GM06990 (cell line): ENCODE measurements at regions not wholly inside any gene's neighbourhood (a gene's known extent, or its start where the extent isn't known, plus 50 kb on each side); places are given as distances from the start of the nearest gene placed in this dataset.

Experiments
- DNase-seq: peaks from one replicate; pipeline ENCODE4 v3.0.0-alpha.2; 2011; ENCODE audit not compliant: insufficient read length; ENCODE audit errors: extremely low read depth
- H3K27me3 ChIP-seq: replicated peaks from 2 replicates; pipeline ENCODE4 v1.6.0; 2011; ENCODE audit warnings: low read length; ENCODE audit not compliant: control insufficient read depth, insufficient read depth
- H3K36me3 ChIP-seq: 2 replicates; pipeline ENCODE4 v1.5.1; 2011; ENCODE audit warnings: low read length; ENCODE audit not compliant: control insufficient read depth, insufficient read depth
- H3K4me3 ChIP-seq: replicated peaks from 2 replicates; pipeline ENCODE4 v1.5.1; 2011; ENCODE audit warnings: low read depth, mild to moderate bottlenecking, control low read depth, low read length
- CTCF ChIP-seq: IDR thresholded peaks from 2 replicates; pipeline ENCODE4 v1.5.1; 2011; ENCODE audit warnings: low read length, control low read depth, mild to moderate bottlenecking, inconsistent platforms; ENCODE audit not compliant: insufficient read depth, poor library complexity, severe bottlenecking

DNA sequence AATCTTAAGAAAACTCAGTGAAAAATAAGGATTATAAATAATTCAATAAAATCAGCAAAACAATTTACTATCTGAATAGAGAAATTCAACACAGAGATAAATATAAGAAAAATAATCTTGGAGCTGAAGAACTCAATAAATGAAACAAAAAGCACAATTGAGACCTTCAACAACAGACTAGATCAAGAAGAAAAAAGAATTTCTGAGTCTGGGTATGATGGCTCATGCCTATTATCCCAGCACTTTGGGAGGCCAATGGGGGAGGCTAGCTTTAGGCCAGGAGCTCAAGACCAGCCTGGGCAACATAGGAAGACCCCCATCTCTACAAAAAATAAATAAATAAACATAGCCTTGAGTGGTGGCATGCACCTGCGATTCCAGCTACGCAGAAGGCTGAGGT is 1295.7 kb upstream of the NRXN1 start:
- DNase-seq = no peak
- Histone ChIP-seq H3K4me3 (no peak overlapping the region), H3K27me3 (no peaks in the 10 kb centered on the region), H3K36me3 (no peaks in the 10 kb centered on the region)
- TF ChIP-seq CTCF = no peak

DNA sequence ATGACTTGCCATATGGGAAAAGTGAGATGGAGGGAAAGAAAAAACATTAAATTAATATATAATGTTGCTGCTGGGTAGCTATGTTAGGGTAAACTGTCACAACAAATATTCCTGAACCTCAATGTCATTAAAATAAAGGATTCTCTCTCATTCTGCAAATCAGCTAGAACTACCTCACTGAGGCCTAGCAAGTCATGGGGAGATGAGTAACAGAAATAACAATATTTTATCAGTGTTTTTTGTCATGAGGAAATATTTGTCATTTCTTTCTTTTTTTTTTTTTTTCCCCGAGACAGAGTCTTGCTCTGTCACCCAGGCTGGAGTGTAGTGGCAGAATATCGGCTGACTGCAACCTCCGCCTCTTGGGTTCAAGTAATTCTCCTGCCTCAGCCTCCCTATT is 1282.3 kb upstream of the NRXN1 start:
- no peak overlapping the region for H3K4me3 ChIP-seq
- no peak for TF ChIP-seq CTCF
- no peak for DNase-seq
- H3K36me3 ChIP-seq = no peaks in the 10 kb centered on the region
- H3K27me3 ChIP-seq = no peaks in the 10 kb centered on the region

GRCh38 chr2:52312486-52312885 is 1280.6 kb upstream of the NRXN1 start:
- no peak overlapping the region for H3K4me3 ChIP-seq
- TF ChIP-seq CTCF = no peak
- no peak for DNase-seq
- H3K27me3 ChIP-seq = no peaks in the 10 kb centered on the region
- H3K36me3 ChIP-seq = no peaks in the 10 kb centered on the region

DNA sequence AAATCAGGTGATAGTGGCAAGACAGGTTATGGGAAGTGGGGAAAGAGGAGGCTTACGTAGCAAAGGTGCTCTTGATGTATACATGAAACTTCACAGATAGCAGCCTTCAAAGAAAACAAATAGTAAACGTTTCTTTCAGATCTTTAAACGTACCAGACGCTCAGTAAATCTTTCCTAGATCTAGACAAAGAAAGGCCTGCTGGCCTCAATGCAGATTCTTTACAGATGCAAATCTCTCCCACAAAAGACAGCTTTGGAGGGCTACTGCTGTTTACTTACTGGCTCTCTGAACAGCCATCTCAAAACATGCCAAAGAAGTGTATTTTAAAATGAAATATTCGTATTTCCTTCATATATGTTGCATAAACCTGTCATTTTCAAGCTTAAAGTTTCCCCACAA is 1279.9 kb upstream of the NRXN1 start:
- Histone ChIP-seq H3K27me3 (no peaks in the 10 kb centered on the region), H3K36me3 (no peaks in the 10 kb centered on the region), H3K4me3 (no peak overlapping the region)
- DNase-seq = no peak
- no peak for TF ChIP-seq CTCF

DNA sequence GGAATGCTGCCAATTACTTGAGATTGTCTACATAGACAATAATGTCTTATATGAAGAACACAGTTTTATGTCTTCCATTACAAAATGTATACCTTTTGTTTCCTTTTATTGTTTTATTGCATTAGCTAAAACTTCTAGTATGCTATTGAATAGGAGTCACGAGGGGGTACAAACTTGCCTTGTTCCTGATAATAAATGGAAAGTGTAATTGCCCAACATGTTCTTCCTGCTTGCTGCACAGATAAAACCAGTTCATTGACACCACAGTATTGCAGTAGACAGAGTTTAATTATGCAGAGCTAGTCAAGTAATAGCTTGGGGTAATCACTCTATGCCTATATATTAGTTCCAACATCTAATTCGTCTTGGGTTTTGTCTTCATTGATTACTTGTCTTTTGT is 1276.2 kb upstream of the NRXN1 start:
- Histone ChIP-seq H3K4me3 (no peak overlapping the region), H3K27me3 (no peaks in the 10 kb centered on the region), H3K36me3 (no peaks in the 10 kb centered on the region)
- no peak for TF ChIP-seq CTCF
- no peak for DNase-seq

GRCh38 chr2:52294628-52295027 is 1262.7 kb upstream of the NRXN1 start:
- no peak for DNase-seq

More at GRCh38 chr2:52294628-52295027, 1262.7 kb upstream of the NRXN1 start:
- no peaks in the 10 kb centered on the region for H3K27me3 ChIP-seq
- H3K4me3 ChIP-seq = no peak overlapping the region
- no peaks in the 10 kb centered on the region for H3K36me3 ChIP-seq
- no peak for TF ChIP-seq CTCF
